Effector memory CD8-positive, alpha-beta T cell (primary cell): ENCODE measurements at regions not wholly inside any gene's neighbourhood (a gene's known extent, or its start where the extent isn't known, plus 50 kb on each side); places are given as distances from the start of the nearest gene placed in this dataset.

Experiments used
- ATAC-seq: fragments of 150-1000 bp; cut with Tn5 transposase; replicated peaks from 2 replicates; pipeline ENCODE4 v1.10.0; 2021; ENCODE audit warnings: mild to moderate bottlenecking, moderate library complexity
- DNase-seq, 3 experiments: peaks; one replicate each; pipeline ENCODE4 v3.0.0; 2021
- H3K27ac Mint-ChIP-seq, 2 donors: one replicate each; pipeline ENCODE4 v1.8.0; 2022; ENCODE audit warnings: mild to moderate bottlenecking in 2 of 2, mixed read lengths in 2 of 2, moderate library complexity in 2 of 2
- H3K27me3 Mint-ChIP-seq, 2 donors: one replicate each; pipeline ENCODE4 v1.8.0; 2022; ENCODE audit warnings: mixed read lengths in 2 of 2
- H3K36me3 Mint-ChIP-seq: one replicate; pipeline ENCODE4 v1.8.0; 2022; ENCODE audit warnings: mild to moderate bottlenecking, moderate library complexity, mixed read lengths; ENCODE audit not compliant: insufficient read depth
- H3K4me1 Mint-ChIP-seq, 2 donors: one replicate each; pipeline ENCODE4 v1.8.0; 2022; ENCODE audit warnings: low read depth in 2 of 2, mixed read lengths in 2 of 2
- H3K4me3 Mint-ChIP-seq, 2 donors: one replicate each; pipeline ENCODE4 v1.8.0; 2022; ENCODE audit warnings: mild to moderate bottlenecking in 2 of 2, mixed read lengths in 2 of 2, moderate library complexity in 2 of 2
- H3K9me3 Mint-ChIP-seq, 2 donors: one replicate each; pipeline ENCODE4 v1.8.0; 2022; ENCODE audit warnings: mixed read lengths in 2 of 2

GRCh38 chr20:60410618-60411264 lies 452.5 kb downstream of the CDH26 start:
- Mint-ChIP-seq H3K4me1 (peaks cover 0 to 2% of the 10 kb centered on the region in 2 donors), H3K9me3 (peaks cover 0 to 4% of the 10 kb centered on the region in 2 donors), H3K27me3 (peaks cover 0 to 34% of the 10 kb centered on the region in 2 donors), H3K27ac (no peak overlapping the region), H3K4me3 (no peak overlapping the region), H3K36me3 (no peaks in the 10 kb centered on the region)
- no peak for DNase-seq
- ATAC-seq = no peak

GRCh38 chr20:60411813-60412212 lies 453.6 kb downstream of the CDH26 start:
- Mint-ChIP-seq H3K36me3 (no peaks in the 10 kb centered on the region), H3K9me3 (peaks cover 0 to 4% of the 10 kb centered on the region in 2 donors), H3K27ac (no peak overlapping the region), H3K4me1 (peaks cover 0 to 2% of the 10 kb centered on the region in 2 donors), H3K27me3 (peaks cover 0 to 23% of the 10 kb centered on the region in 2 donors), H3K4me3 (no peak overlapping the region)
- no peak for DNase-seq
- ATAC-seq = no peak

- H3K36me3 Mint-ChIP-seq = no peaks in the 10 kb centered on the region
- H3K27me3 Mint-ChIP-seq = peaks cover 6 to 32% of the 10 kb centered on the region in 2 donors
- no peak overlapping the region for H3K27ac Mint-ChIP-seq
- no peaks in the 10 kb centered on the region for H3K4me1 Mint-ChIP-seq
- no peak for DNase-seq
- H3K9me3 Mint-ChIP-seq = no peaks in the 10 kb centered on the region
- no peak for ATAC-seq
- H3K4me3 Mint-ChIP-seq = no peak overlapping the region
Measured at GRCh38 chr20:60420676-60421229, 462.5 kb downstream of the CDH26 start.

- Mint-ChIP-seq H3K27ac (no peak overlapping the region), H3K36me3 (no peaks in the 10 kb centered on the region), H3K4me3 (no peak overlapping the region), H3K4me1 (no peaks in the 10 kb centered on the region), H3K27me3 (peaks cover 0 to 32% of the 10 kb centered on the region in 2 donors), H3K9me3 (no peaks in the 10 kb centered on the region)
- no peak for DNase-seq
- no peak for ATAC-seq
Measured at GRCh38 chr20:60422848-60423247, 464.6 kb downstream of the CDH26 start.

- H3K4me1 Mint-ChIP-seq = no peaks in the 10 kb centered on the region
- ATAC-seq (no peak), DNase-seq (no peak)
- peaks cover 4 to 29% of the 10 kb centered on the region in 2 donors for H3K27me3 Mint-ChIP-seq
- H3K36me3 Mint-ChIP-seq = no peaks in the 10 kb centered on the region
- H3K4me3 Mint-ChIP-seq = no peak overlapping the region
- no peaks in the 10 kb centered on the region for H3K9me3 Mint-ChIP-seq
- H3K27ac Mint-ChIP-seq = no peak overlapping the region
Measured at GRCh38 chr20:60424267-60424902, 466.2 kb downstream of the CDH26 start.

GRCh38 chr20:60427516-60427915 lies 469.3 kb downstream of the CDH26 start:
- Mint-ChIP-seq H3K9me3 (no peaks in the 10 kb centered on the region), H3K36me3 (no peaks in the 10 kb centered on the region), H3K4me1 (no peaks in the 10 kb centered on the region), H3K4me3 (no peak overlapping the region), H3K27ac (no peak overlapping the region), H3K27me3 (peaks cover 4 to 34% of the 10 kb centered on the region in 2 donors)
- no peak for DNase-seq
- no peak for ATAC-seq

- no peak for ATAC-seq
- no peaks in the 10 kb centered on the region for H3K36me3 Mint-ChIP-seq
- no peaks in the 10 kb centered on the region for H3K4me1 Mint-ChIP-seq
- H3K27me3 Mint-ChIP-seq = peaks cover 4 to 26% of the 10 kb centered on the region in 2 donors
- H3K4me3 Mint-ChIP-seq = no peak overlapping the region
- no peaks in the 10 kb centered on the region for H3K9me3 Mint-ChIP-seq
- no peak overlapping the region for H3K27ac Mint-ChIP-seq
- no peak for DNase-seq
Measured at GRCh38 chr20:60428651-60429050, 470.4 kb downstream of the CDH26 start.

- Mint-ChIP-seq H3K27me3 (peaks cover 4 to 22% of the 10 kb centered on the region in 2 donors), H3K9me3 (no peaks in the 10 kb centered on the region), H3K36me3 (no peaks in the 10 kb centered on the region), H3K4me3 (no peak overlapping the region), H3K4me1 (no peaks in the 10 kb centered on the region), H3K27ac (no peak overlapping the region)
- no peak for DNase-seq
- ATAC-seq = no peak
Measured at GRCh38 chr20:60430516-60431001, 472.3 kb downstream of the CDH26 start.

GRCh38 chr20:60431349-60431748 lies 473.1 kb downstream of the CDH26 start:
- ATAC-seq = no peak
- no peak for DNase-seq
- Mint-ChIP-seq H3K9me3 (no peaks in the 10 kb centered on the region), H3K4me1 (no peaks in the 10 kb centered on the region), H3K4me3 (no peak overlapping the region), H3K27ac (no peak overlapping the region), H3K36me3 (no peaks in the 10 kb centered on the region), H3K27me3 (peaks cover 4 to 22% of the 10 kb centered on the region in 2 donors)

- H3K27ac Mint-ChIP-seq = no peak overlapping the region
- no peaks in the 10 kb centered on the region for H3K9me3 Mint-ChIP-seq
- no peaks in the 10 kb centered on the region for H3K36me3 Mint-ChIP-seq
- ATAC-seq (no peak), DNase-seq (no peak)
- no peak overlapping the region for H3K4me3 Mint-ChIP-seq
- no peaks in the 10 kb centered on the region for H3K4me1 Mint-ChIP-seq
- H3K27me3 Mint-ChIP-seq = peaks cover 0 to 9% of the 10 kb centered on the region in 2 donors
Measured at GRCh38 chr20:60437418-60437817, 479.2 kb downstream of the CDH26 start.

GRCh38 chr20:60446267-60447111 lies 488.3 kb downstream of the CDH26 start:
- Mint-ChIP-seq H3K4me3 (peak overlapping the region in 1 of 2 donors; percentile 6), H3K36me3 (peaks cover 4% of the 10 kb centered on the region), H3K27me3 (peaks cover 16 to 17% of the 10 kb centered on the region in 2 donors), H3K4me1 (peaks cover 11% of the 10 kb centered on the region in 2 donors), H3K27ac (peak overlapping the region in 1 of 2 donors; percentile 58), H3K9me3 (no peaks in the 10 kb centered on the region)
- DNase-seq (no peak), ATAC-seq (peak; percentile 61)

GRCh38 chr20:60447703-60448102 lies 489.5 kb downstream of the CDH26 start:
- H3K4me3 Mint-ChIP-seq = no peak overlapping the region
- no peak overlapping the region for H3K27ac Mint-ChIP-seq
- peaks cover 17 to 18% of the 10 kb centered on the region in 2 donors for H3K27me3 Mint-ChIP-seq
- H3K9me3 Mint-ChIP-seq = no peaks in the 10 kb centered on the region
- H3K4me1 Mint-ChIP-seq = peaks cover 11% of the 10 kb centered on the region in 2 donors
- DNase-seq (no peak), ATAC-seq (no peak)
- H3K36me3 Mint-ChIP-seq = peaks cover 4% of the 10 kb centered on the region
